ENCODE measurements at regions not wholly inside any gene's neighbourhood (a gene's known extent, or its start where the extent isn't known, plus 50 kb on each side); places are given as distances from the start of the nearest gene placed in this dataset.

DNA sequence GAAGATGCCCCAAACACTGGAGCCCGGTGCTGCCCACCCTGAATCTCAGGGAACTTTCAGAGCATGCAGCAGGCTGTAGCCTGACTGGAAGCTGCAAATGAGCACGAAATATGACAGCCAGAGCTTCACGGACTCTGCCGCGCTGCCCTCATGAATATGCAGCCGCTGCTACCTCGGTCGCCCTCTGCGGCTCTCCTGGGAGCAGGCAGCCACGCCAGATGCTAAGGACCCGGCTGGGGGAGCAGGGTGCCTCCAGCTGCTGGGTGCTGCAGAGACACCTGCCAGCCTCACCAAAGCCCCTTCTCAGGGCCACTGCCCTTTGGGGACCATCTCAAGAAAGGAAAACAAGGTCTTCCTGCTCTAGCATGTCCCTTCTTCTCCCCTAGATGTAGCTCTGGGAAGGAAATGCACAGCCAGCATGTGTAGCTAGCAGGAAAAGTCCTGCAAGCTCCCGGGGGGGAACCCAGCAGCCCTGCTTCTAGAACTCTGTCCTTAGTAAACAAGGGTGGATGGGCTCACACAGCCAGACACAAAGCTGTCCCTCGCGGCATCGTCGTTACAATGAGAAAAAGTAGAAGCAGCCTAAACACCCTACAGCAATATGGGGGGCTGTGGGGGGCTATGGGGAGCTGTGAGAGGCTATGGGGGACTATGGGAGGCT, 56.8 kb upstream of the OLFM1 start:
- TF ChIP-seq ZNF221 (tag by site-specific recombination; IDR thresholded peaks at IDR 0.05; ENCODE audit: borderline replicate concordance) (no peak), CTCF (tag by site-specific recombination; IDR thresholded peaks at IDR 0.05) (no peak), ZNF707 (tag by site-specific recombination; IDR thresholded peaks at IDR 0.05) (no peak)

Measured in HEK293 (cell line).